ENCODE measurements at regions not wholly inside any gene's neighbourhood (a gene's known extent, or its start where the extent isn't known, plus 50 kb on each side); places are given as distances from the start of the nearest gene placed in this dataset.

DNA sequence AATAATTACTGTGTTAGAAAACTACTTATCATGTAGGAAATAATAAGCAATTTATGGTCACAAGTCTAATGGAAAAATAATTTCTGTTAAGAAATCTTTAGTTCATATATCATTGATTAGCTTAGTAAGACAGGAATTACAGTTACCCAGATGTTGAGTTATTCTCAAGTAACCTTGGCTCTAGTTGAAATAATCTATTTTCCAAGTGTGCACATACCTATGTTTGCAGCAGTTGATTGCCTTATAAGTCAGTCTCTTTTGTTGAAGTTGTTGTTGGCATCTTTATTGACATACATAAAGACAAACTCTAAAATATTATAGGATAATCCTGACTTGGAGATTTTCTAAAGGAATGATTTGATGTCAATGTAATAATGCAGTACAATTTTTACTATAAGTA is 511.4 kb upstream of the KLF12 start:
- Histone ChIP-seq H3K79me2 (ENCODE audit: control insufficient read depth in 1 of 2, insufficient read depth in 2 of 2, low read length in 2 of 2) (no peaks in the 10 kb centered on the region), H2BK12ac (ENCODE audit: low read depth, low read length) (no peak overlapping the region), H3K9me3 (ENCODE audit: insufficient read depth in 2 of 2, low read depth in 1 of 2, low read length in 1 of 2) (no peaks in the 10 kb centered on the region), H3K9ac (replicated peaks in 1 of 4; ENCODE audit: extremely low read depth in 1 of 4, low read depth in 3 of 4, low read length in 3 of 4) (no peak overlapping the region), H3K4me2 (ENCODE audit: insufficient read depth in 1 of 2, low read depth in 2 of 2, low read length in 2 of 2) (no peak overlapping the region), H4K8ac (ENCODE audit: extremely low read depth, insufficient read depth, low read length) (no peak overlapping the region), H2BK120ac (replicated peaks; ENCODE audit: low read depth, low read length) (no peak overlapping the region), H3K36me3 (ENCODE audit: control insufficient read depth in 2 of 4, insufficient read depth in 4 of 4, low read length in 3 of 4) (no peaks in the 10 kb centered on the region), H3K27ac (ENCODE audit: low read depth, low read length) (no peak overlapping the region), H3K14ac (ENCODE audit: insufficient read length) (no peak overlapping the region), H3K4me1 (replicated peaks in 1 of 4; ENCODE audit: control insufficient read depth in 3 of 4, insufficient read depth in 4 of 4, low read length in 3 of 4) (peaks cover 0 to 10% (median 2%) of the 10 kb centered on the region in 4 experiments; a peak in 2 of 7 replicates), H3K18ac (ENCODE audit: extremely low read depth, low read length) (no peak overlapping the region), H2BK20ac (ENCODE audit: low read length) (no peak overlapping the region), H3K23me2 (ENCODE audit: low read depth, low read length) (no peaks in the 10 kb centered on the region), H3K27me3 (replicated peaks in 1 of 4; ENCODE audit: control insufficient read depth in 3 of 4, extremely low read depth in 1 of 4, insufficient read depth in 3 of 4, low read length in 3 of 4) (no peaks in the 10 kb centered on the region), H4K20me1 (replicated peaks in 1 of 2; ENCODE audit: control insufficient read depth in 1 of 2, insufficient read depth in 2 of 2, low read length in 2 of 2) (no peaks in the 10 kb centered on the region), H3K4me3 (ENCODE audit: extremely low read depth in 1 of 4, insufficient read depth in 2 of 4, low read depth in 3 of 4, low read length in 4 of 4) (no peak overlapping the region), H3K23ac (ENCODE audit: insufficient read length) (no peak overlapping the region), H4K91ac (replicated peaks; ENCODE audit: insufficient read length, low read length) (no peak overlapping the region), H3K4ac (replicated peaks; ENCODE audit: insufficient read length, low read depth, low read length) (no peak overlapping the region), H2AK5ac (ENCODE audit: low read depth, low read length) (no peak overlapping the region), H4K5ac (ENCODE audit: insufficient read length, low read depth, low read length) (no peak overlapping the region), H2BK5ac (ENCODE audit: low read depth, low read length) (no peak overlapping the region), H3K79me1 (ENCODE audit: low read depth, low read length) (no peaks in the 10 kb centered on the region), H2BK15ac (ENCODE audit: low read length) (no peak overlapping the region), H3K56ac (replicated peaks; ENCODE audit: insufficient read length, low read depth, low read length) (no peak overlapping the region), H2AFZ (ENCODE audit: low read length) (no peak overlapping the region)
- CTCF ChIA-PET (ENCODE audit: partially characterized antibody): interaction anchor here (0.7 kb wide), 1 partner anchor 153 kb away, joined by 5 read pairs; no protein-coding TSS in a partner anchor
- no peak for TF ChIP-seq BACH1 (IDR thresholded peaks at IDR 0.05; ENCODE audit: low read length)
- TF ChIP-seq TEAD4 (IDR thresholded peaks at IDR 0.05; ENCODE audit: low read depth, low read length): no peak
- no peak for TF ChIP-seq TBP (IDR thresholded peaks at IDR 0.05; ENCODE audit: low read depth, low read length)
- TF ChIP-seq CTCF (IDR thresholded peaks at IDR 0.05; ENCODE audit: control extremely low read depth in 1 of 3, insufficient read depth in 1 of 3, low read depth in 1 of 3, low read length in 3 of 3): no peak
- no peak for TF ChIP-seq CEBPB (IDR thresholded peaks at IDR 0.05; ENCODE audit: low read depth, low read length)
- POLR2A ChIA-PET (ENCODE audit: partially characterized antibody): no interaction called here
- DNase-seq (ENCODE audit: low read depth in 1 of 2, low spot score in 2 of 2) (no peak), FAIRE-seq (no peak)
